ENCODE measurements at regions not wholly inside any gene's neighbourhood (a gene's known extent, or its start where the extent isn't known, plus 50 kb on each side); places are given as distances from the start of the nearest gene placed in this dataset.

- no peak for TF ChIP-seq ZNF124 (CRISPR knock-in tag; IDR thresholded peaks at IDR 0.05)
- no peak for TF ChIP-seq TEAD2 (CRISPR knock-in tag; IDR thresholded peaks at IDR 0.05)
- TF ChIP-seq MAZ (IDR thresholded peaks at IDR 0.05; ENCODE audit: borderline replicate concordance, low read depth, low read length): no peak
- TF ChIP-seq MAZ (CRISPR knock-in tag; IDR thresholded peaks at IDR 0.05; ENCODE audit: low read depth): no peak
These were observed 72.0 kb upstream of the CCND2 start for GRCh38 chr12:4201333-4202100.
